ENCODE measurements at regions not wholly inside any gene's neighbourhood (a gene's known extent, or its start where the extent isn't known, plus 50 kb on each side); places are given as distances from the start of the nearest gene placed in this dataset.

- DNase-seq (ENCODE audit: low spot score): no peak
- FAIRE-seq: no peak
Measured at GRCh38 chrX:6783912-6784311, 249.0 kb upstream of the VCX3A start.

GRCh38 chrX:6782831-6783230 is 247.9 kb upstream of the VCX3A start:
- no peak for DNase-seq (ENCODE audit: low spot score)
- no peak for FAIRE-seq

- DNase-seq (ENCODE audit: low spot score) (no peak), FAIRE-seq (no peak)
Measured at GRCh38 chrX:6778544-6779503, 243.9 kb upstream of the VCX3A start.

- FAIRE-seq: no peak
Measured at GRCh38 chrX:6777238-6778002, 242.5 kb upstream of the VCX3A start.

GRCh38 chrX:6770936-6771335 is 236.0 kb upstream of the VCX3A start:
- FAIRE-seq: no peak

More at GRCh38 chrX:6777238-6778002, 242.5 kb upstream of the VCX3A start:
- no peak for DNase-seq (ENCODE audit: low spot score)

GRCh38 chrX:6768881-6769280 is 234.0 kb upstream of the VCX3A start:
- no peak for FAIRE-seq
- DNase-seq (ENCODE audit: low spot score): no peak

More at GRCh38 chrX:6770936-6771335, 236.0 kb upstream of the VCX3A start:
- DNase-seq (ENCODE audit: low spot score): no peak

GRCh38 chrX:6761251-6761650 is 226.3 kb upstream of the VCX3A start:
- DNase-seq (ENCODE audit: low spot score) (no peak), FAIRE-seq (no peak)

- FAIRE-seq (no peak), DNase-seq (ENCODE audit: low spot score) (no peak)
Measured at GRCh38 chrX:6759655-6760375, 224.9 kb upstream of the VCX3A start.

- FAIRE-seq (no peak), DNase-seq (ENCODE audit: low spot score) (no peak)
Measured at GRCh38 chrX:6758234-6758633, 223.3 kb upstream of the VCX3A start.

GRCh38 chrX:6757631-6758030 is 222.7 kb upstream of the VCX3A start:
- FAIRE-seq: no peak

GRCh38 chrX:6748595-6748994 is 213.7 kb upstream of the VCX3A start:
- FAIRE-seq (no peak), DNase-seq (ENCODE audit: low spot score) (no peak)

More at GRCh38 chrX:6757631-6758030, 222.7 kb upstream of the VCX3A start:
- DNase-seq (ENCODE audit: low spot score): no peak

GRCh38 chrX:6738518-6739470 is 203.9 kb upstream of the VCX3A start:
- no peak for FAIRE-seq

GRCh38 chrX:6734844-6735634 is 200.1 kb upstream of the VCX3A start:
- FAIRE-seq (no peak), DNase-seq (ENCODE audit: low spot score) (no peak)

More at GRCh38 chrX:6738518-6739470, 203.9 kb upstream of the VCX3A start:
- DNase-seq (ENCODE audit: low spot score): no peak

GRCh38 chrX:6732101-6732500 is 197.2 kb upstream of the VCX3A start:
- FAIRE-seq (no peak), DNase-seq (ENCODE audit: low spot score) (no peak)

- FAIRE-seq (no peak), DNase-seq (ENCODE audit: low spot score) (no peak)
Measured at GRCh38 chrX:6729626-6730025, 194.7 kb upstream of the VCX3A start.

GRCh38 chrX:6718766-6719165 is 183.8 kb upstream of the VCX3A start:
- DNase-seq (ENCODE audit: low spot score): no peak
- no peak for FAIRE-seq

- FAIRE-seq (no peak), DNase-seq (ENCODE audit: low spot score) (no peak)
Measured at GRCh38 chrX:6708676-6709380, 173.9 kb upstream of the VCX3A start.

GRCh38 chrX:6708041-6708440 is 173.1 kb upstream of the VCX3A start:
- FAIRE-seq (no peak), DNase-seq (ENCODE audit: low spot score) (no peak)

- DNase-seq (ENCODE audit: low spot score): no peak
- no peak for FAIRE-seq
Measured at GRCh38 chrX:6707497-6707896, 172.6 kb upstream of the VCX3A start.

All from RCC 7860 (cell line).